Cardiac muscle cell (in vitro differentiated cells and primary cell): ENCODE measurements at regions not wholly inside any gene's neighbourhood (a gene's known extent, or its start where the extent isn't known, plus 50 kb on each side); places are given as distances from the start of the nearest gene placed in this dataset.
A peak's percentile ranks its signal among the peaks of the same experiment; 100 is the strongest.
"Not testable (repeated sequence)": the region's sequence is repeated elsewhere in the genome, so short reads cannot be mapped to it uniquely, and the experiment has no call there.

Source experiments
- DNase-seq, 2 donors: peaks; one replicate each; pipeline versions ENCODE4 v3.0.0 to v3.0.0-alpha.2; 2010 to 2017; ENCODE audit warnings: low read depth in 1 of 2, low spot score in 1 of 2
- H3K27ac ChIP-seq: fragments of 200-600 bp; sonication (generic); 2 replicates; pipeline ENCODE4 v1.5.1; 2016
- H3K27me3 ChIP-seq: fragments of 200-600 bp; sonication (generic); 2 replicates; pipeline ENCODE4 v1.6.0; 2016; ENCODE audit warnings: control low read depth
- H3K36me3 ChIP-seq: fragments of 200-600 bp; sonication (generic); 2 replicates; pipeline ENCODE4 v1.5.1; 2016; ENCODE audit warnings: control low read depth
- H3K4me1 ChIP-seq: fragments of 200-600 bp; sonication (generic); 2 replicates; pipeline ENCODE4 v1.8.1; 2017; ENCODE audit warnings: low read depth, mild to moderate bottlenecking, mixed run types
- H3K4me3 ChIP-seq: fragments of 200-600 bp; sonication (generic); 2 replicates; pipeline ENCODE4 v1.5.1; 2016; ENCODE audit warnings: mild to moderate bottlenecking
- H3K9me3 ChIP-seq: fragments of 200-600 bp; sonication (generic); 2 replicates; pipeline ENCODE4 v1.5.1; 2017; ENCODE audit warnings: low read depth, mild to moderate bottlenecking, control low read depth
- CTCF ChIP-seq: IDR thresholded peaks from 2 replicates; pipeline ENCODE4 v1.5.1; 2012; ENCODE audit warnings: low read depth, mild to moderate bottlenecking, low read length

GRCh38 chr10:31134311-31134952 lies 102.8 kb upstream of the ZNF438 start:
- no peaks in the 10 kb centered on the region for H3K36me3 ChIP-seq
- H3K4me3 ChIP-seq = peak overlapping the region; percentile 22
- DNase-seq = peak; percentile 47 to 79
- H3K27ac ChIP-seq = peak overlapping the region; percentile 70
- TF ChIP-seq CTCF = no peak
- H3K27me3 ChIP-seq = no peaks in the 10 kb centered on the region
- H3K4me1 ChIP-seq = peaks cover 9% of the 10 kb centered on the region
- no peaks in the 10 kb centered on the region for H3K9me3 ChIP-seq

- Histone ChIP-seq H3K4me3 (no peak overlapping the region), H3K36me3 (no peaks in the 10 kb centered on the region), H3K27me3 (no peaks in the 10 kb centered on the region), H3K27ac (no peak overlapping the region), H3K9me3 (no peaks in the 10 kb centered on the region), H3K4me1 (peaks cover 9% of the 10 kb centered on the region)
- TF ChIP-seq CTCF = no peak
- DNase-seq = no peak
Observed at GRCh38 chr10:31135171-31135570, 103.5 kb upstream of the ZNF438 start.

- not testable (repeated sequence) for H3K27ac ChIP-seq, DNase-seq, H3K27me3 ChIP-seq, H3K4me1 ChIP-seq, H3K9me3 ChIP-seq, H3K4me3 ChIP-seq, H3K36me3 ChIP-seq
Observed at GRCh38 chr10:31135791-31136190, 104.1 kb upstream of the ZNF438 start.

GRCh38 chr10:31136386-31136785 lies 104.7 kb upstream of the ZNF438 start:
- no peaks in the 10 kb centered on the region for H3K36me3 ChIP-seq
- no peak for DNase-seq
- TF ChIP-seq CTCF = no peak
- H3K27me3 ChIP-seq = no peaks in the 10 kb centered on the region
- peaks cover 9% of the 10 kb centered on the region for H3K4me1 ChIP-seq
- no peak overlapping the region for H3K4me3 ChIP-seq
- no peaks in the 10 kb centered on the region for H3K9me3 ChIP-seq
- no peak overlapping the region for H3K27ac ChIP-seq

- no peaks in the 10 kb centered on the region for H3K9me3 ChIP-seq
- H3K27ac ChIP-seq = peak overlapping the region; percentile 3
- H3K36me3 ChIP-seq = no peaks in the 10 kb centered on the region
- DNase-seq = peak in 1 of 2 donors; percentile 45
- no peak overlapping the region for H3K4me3 ChIP-seq
- peaks cover 9% of the 10 kb centered on the region for H3K4me1 ChIP-seq
- H3K27me3 ChIP-seq = no peaks in the 10 kb centered on the region
- no peak for TF ChIP-seq CTCF
Observed at GRCh38 chr10:31136930-31137885, 105.5 kb upstream of the ZNF438 start.

- no peaks in the 10 kb centered on the region for H3K27me3 ChIP-seq
- no peaks in the 10 kb centered on the region for H3K36me3 ChIP-seq
- peaks cover 9% of the 10 kb centered on the region for H3K4me1 ChIP-seq
- TF ChIP-seq CTCF = no peak
- no peak overlapping the region for H3K4me3 ChIP-seq
- no peaks in the 10 kb centered on the region for H3K9me3 ChIP-seq
- peak in 1 of 2 donors; percentile 35 for DNase-seq
- H3K27ac ChIP-seq = no peak overlapping the region
Observed at GRCh38 chr10:31138026-31138553, 106.4 kb upstream of the ZNF438 start.
